ENCODE measurements at regions not wholly inside any gene's neighbourhood (a gene's known extent, or its start where the extent isn't known, plus 50 kb on each side); places are given as distances from the start of the nearest gene placed in this dataset.

GRCh38 chr9:21567926-21568325 is 85.8 kb upstream of the IFNE start:
- TF ChIP-seq ZFX (IDR thresholded peaks at IDR 0.05) (no peak), CTCF (conservative IDR thresholded peaks at IDR 0.05) (no peak)
